ENCODE measurements at regions not wholly inside any gene's neighbourhood (a gene's known extent, or its start where the extent isn't known, plus 50 kb on each side); places are given as distances from the start of the nearest gene placed in this dataset.

DNA sequence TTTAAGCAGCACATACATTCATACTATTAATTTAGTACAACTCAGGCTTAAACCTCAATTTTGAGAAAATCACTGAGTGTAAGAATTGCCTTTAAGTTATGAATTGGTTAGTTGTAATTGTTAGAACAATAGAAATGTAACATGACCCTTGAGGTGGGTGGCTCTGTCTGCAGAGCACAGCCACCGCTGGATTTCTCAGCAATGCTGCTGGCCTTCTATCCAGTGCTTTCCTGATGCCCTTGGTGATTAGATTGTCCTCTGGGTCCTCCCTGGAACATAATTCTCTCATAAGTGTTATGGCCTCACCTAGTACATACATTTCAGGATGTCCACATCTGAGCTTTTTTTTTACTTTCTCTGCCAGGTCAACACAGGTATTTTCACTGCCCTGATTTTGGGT, 213.2 kb downstream of the SLC7A11 start:
- TF ChIP-seq, protein P1, sequence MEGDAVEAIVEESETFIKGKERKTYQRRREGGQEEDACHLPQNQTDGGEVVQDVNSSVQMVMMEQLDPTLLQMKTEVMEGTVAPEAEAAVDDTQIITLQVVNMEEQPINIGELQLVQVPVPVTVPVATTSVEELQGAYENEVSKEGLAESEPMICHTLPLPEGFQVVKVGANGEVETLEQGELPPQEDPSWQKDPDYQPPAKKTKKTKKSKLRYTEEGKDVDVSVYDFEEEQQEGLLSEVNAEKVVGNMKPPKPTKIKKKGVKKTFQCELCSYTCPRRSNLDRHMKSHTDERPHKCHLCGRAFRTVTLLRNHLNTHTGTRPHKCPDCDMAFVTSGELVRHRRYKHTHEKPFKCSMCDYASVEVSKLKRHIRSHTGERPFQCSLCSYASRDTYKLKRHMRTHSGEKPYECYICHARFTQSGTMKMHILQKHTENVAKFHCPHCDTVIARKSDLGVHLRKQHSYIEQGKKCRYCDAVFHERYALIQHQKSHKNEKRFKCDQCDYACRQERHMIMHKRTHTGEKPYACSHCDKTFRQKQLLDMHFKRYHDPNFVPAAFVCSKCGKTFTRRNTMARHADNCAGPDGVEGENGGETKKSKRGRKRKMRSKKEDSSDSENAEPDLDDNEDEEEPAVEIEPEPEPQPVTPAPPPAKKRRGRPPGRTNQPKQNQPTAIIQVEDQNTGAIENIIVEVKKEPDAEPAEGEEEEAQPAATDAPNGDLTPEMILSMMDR (IDR thresholded peaks at IDR 0.05; ENCODE audit: poor library complexity, severe bottlenecking), result no peak
- TF ChIP-seq REST (IDR thresholded peaks at IDR 0.05; ENCODE audit: borderline replicate concordance) (no peak), POLR2AphosphoS5 (IDR thresholded peaks at IDR 0.05) (no peak), EP300 (conservative IDR thresholded peaks at IDR 0.05; ENCODE audit: poor library complexity, severe bottlenecking) (no peak), MXI1 (conservative IDR thresholded peaks at IDR 0.05; ENCODE audit: poor library complexity, severe bottlenecking) (no peak), RAD21 (conservative IDR thresholded peaks at IDR 0.05) (no peak), EZH2 (IDR thresholded peaks at IDR 0.05; ENCODE audit: borderline replicate concordance, insufficient read depth, low read length, poor library complexity, severe bottlenecking) (no peak)
